Gastroesophageal sphincter (tissue), 4 donors: ENCODE measurements at regions not wholly inside any gene's neighbourhood (a gene's known extent, or its start where the extent isn't known, plus 50 kb on each side); places are given as distances from the start of the nearest gene placed in this dataset.

Experiments used
- ATAC-seq: fragments of 150-250 bp; one replicate; pipeline ENCODE4 v1.9.1; 2016; ENCODE audit warnings: mild to moderate bottlenecking, moderate library complexity
- H3K27ac ChIP-seq, 4 donors: fragments of 200-600 bp; sonication (generic) in 3 of 4; 1 replicate in 3 of 4; 2 replicates in 1 of 4; pipeline ENCODE4 v1.5.1; 2016 to 2019
- H3K27me3 ChIP-seq: fragments of 200-600 bp; sonication (generic); one replicate; pipeline ENCODE4 v1.5.1; 2019
- H3K36me3 ChIP-seq, 2 donors: fragments of 200-600 bp; sonication (generic); one replicate each; pipeline ENCODE4 v1.5.1; 2019; ENCODE audit warnings: control low read depth in 1 of 2
- H3K4me1 ChIP-seq, 3 donors: fragments of 200-600 bp; sonication (generic); 1 replicate in 2 of 3; 2 replicates in 1 of 3; pipeline ENCODE4 v1.5.1; 2016 to 2019; ENCODE audit warnings: control low read depth in 2 of 3
- H3K4me3 ChIP-seq, 2 donors: fragments of 200-600 bp; sonication (generic); one replicate each; pipeline ENCODE4 v1.5.1; 2019; ENCODE audit warnings: mild to moderate bottlenecking in 1 of 2, moderate library complexity in 1 of 2
- H3K9me3 ChIP-seq, 3 donors: fragments of 200-600 bp; sonication (generic); one replicate each; pipeline ENCODE4 v1.5.1; 2017 to 2019; ENCODE audit warnings: control low read depth in 2 of 3
- CTCF ChIP-seq, 4 experiments: fragments of 200-600 bp in 2 of 4; fragments of 450-650 bp in 2 of 4; sonication (generic) in 1 of 4; IDR thresholded peaks; one replicate each; pipeline ENCODE4 v1.5.1; 2017 to 2019; ENCODE audit warnings: antibody characterized with exemption in 4 of 4, mild to moderate bottlenecking in 2 of 4, moderate library complexity in 2 of 4
- EP300 ChIP-seq: sonication (generic); formaldehyde crosslinking; IDR thresholded peaks from one replicate; pipeline ENCODE4 v1.6.1; 2017; ENCODE audit warnings: antibody characterized with exemption, mild to moderate bottlenecking
- POLR2A ChIP-seq, 2 donors: fragments of 450-650 bp; IDR thresholded peaks; one replicate each; pipeline ENCODE4 v1.6.1; 2017; ENCODE audit warnings: antibody characterized with exemption in 2 of 2, mild to moderate bottlenecking in 2 of 2, moderate library complexity in 1 of 2
- POLR2AphosphoS5 ChIP-seq: sonication (generic); formaldehyde crosslinking; IDR thresholded peaks from one replicate; pipeline ENCODE4 v1.6.1; 2017; ENCODE audit warnings: antibody characterized with exemption
- WGBS, 2 donors: methylation state at CpG; one replicate each; pipeline ENCODE4 v1.1.5; 2018; ENCODE audit warnings: low coverage in 1 of 2; 5-methylcytosine and 5-hydroxymethylcytosine counted together

- H3K4me1 ChIP-seq, result no peaks in the 10 kb centered on the region
- TF ChIP-seq POLR2AphosphoS5 (no peak), EP300 (no peak), POLR2A (IDR thresholded peaks at IDR 0.05) (no peak), CTCF (IDR thresholded peaks at IDR 0.05) (no peak)
- no peak overlapping the region for H3K27ac ChIP-seq
- WGBS, 2 donors, result 13 to 40% methylated on average over 1 to 2 of the region's 2 CpGs
- H3K36me3 ChIP-seq, result no peaks in the 10 kb centered on the region
- peaks cover 15% of the 10 kb centered on the region for H3K27me3 ChIP-seq
- H3K9me3 ChIP-seq, result peaks cover 0 to 5% (median 0%) of the 10 kb centered on the region in 3 donors
- ATAC-seq, result no peak
- H3K4me3 ChIP-seq, result no peak overlapping the region
Observed at GRCh38 chr22:34973926-34974325, 92.0 kb upstream of the ISX start.

GRCh38 chr22:34975721-34976120 is 90.2 kb upstream of the ISX start:
- 0 to 15% methylated on average over 1 of the region's 1 CpG for WGBS, 2 donors
- no peak overlapping the region for H3K27ac ChIP-seq
- ATAC-seq, result no peak

GRCh38 chr22:34976474-34976873 is 89.5 kb upstream of the ISX start:
- Histone ChIP-seq H3K36me3 (no peaks in the 10 kb centered on the region), H3K9me3 (peaks cover 0 to 5% (median 0%) of the 10 kb centered on the region in 3 donors), H3K27me3 (peaks cover 9% of the 10 kb centered on the region), H3K27ac (no peak overlapping the region), H3K4me1 (no peaks in the 10 kb centered on the region), H3K4me3 (no peak overlapping the region)
- ATAC-seq, result no peak
- no peak for TF ChIP-seq POLR2A (IDR thresholded peaks at IDR 0.05)
- no peak for TF ChIP-seq POLR2AphosphoS5
- no peak for TF ChIP-seq CTCF (IDR thresholded peaks at IDR 0.05)
- TF ChIP-seq EP300, result no peak
- 40 to 75% methylated on average over 1 to 2 of the region's 4 CpGs for WGBS, 2 donors

More at GRCh38 chr22:34975721-34976120, 90.2 kb upstream of the ISX start:
- no peak for TF ChIP-seq EP300
- TF ChIP-seq POLR2A (IDR thresholded peaks at IDR 0.05), result no peak
- TF ChIP-seq POLR2AphosphoS5, result no peak
- TF ChIP-seq CTCF (IDR thresholded peaks at IDR 0.05), result no peak
- H3K27me3 ChIP-seq, result peaks cover 15% of the 10 kb centered on the region
- peaks cover 0 to 5% (median 0%) of the 10 kb centered on the region in 3 donors for H3K9me3 ChIP-seq
- H3K4me3 ChIP-seq, result no peak overlapping the region
- no peaks in the 10 kb centered on the region for H3K36me3 ChIP-seq
- no peaks in the 10 kb centered on the region for H3K4me1 ChIP-seq

GRCh38 chr22:34976886-34977285 is 89.1 kb upstream of the ISX start:
- H3K36me3 ChIP-seq, result no peaks in the 10 kb centered on the region
- ATAC-seq, result no peak
- peaks cover 0 to 5% (median 0%) of the 10 kb centered on the region in 3 donors for H3K9me3 ChIP-seq
- H3K4me1 ChIP-seq, result no peaks in the 10 kb centered on the region
- H3K27ac ChIP-seq, result no peak overlapping the region
- H3K4me3 ChIP-seq, result no peak overlapping the region
- TF ChIP-seq POLR2A (IDR thresholded peaks at IDR 0.05) (no peak), CTCF (IDR thresholded peaks at IDR 0.05) (no peak), POLR2AphosphoS5 (no peak), EP300 (no peak)
- peaks cover 5% of the 10 kb centered on the region for H3K27me3 ChIP-seq
- 67 to 90% methylated on average over 2 of the region's 2 CpGs for WGBS, 2 donors

- no peak for ATAC-seq
- H3K36me3 ChIP-seq, result no peaks in the 10 kb centered on the region
- peaks cover 0 to 49% (median 0%) of the 10 kb centered on the region in 3 donors for H3K9me3 ChIP-seq
- peaks cover 18% of the 10 kb centered on the region for H3K27me3 ChIP-seq
- WGBS, 2 donors, result 33 to 36% methylated on average over 1 of the region's 1 CpG
- H3K4me3 ChIP-seq, result no peak overlapping the region
- no peak for TF ChIP-seq EP300
- no peak for TF ChIP-seq POLR2AphosphoS5
- no peak for TF ChIP-seq CTCF (IDR thresholded peaks at IDR 0.05)
- no peaks in the 10 kb centered on the region for H3K4me1 ChIP-seq
- H3K27ac ChIP-seq, result no peak overlapping the region
Observed at GRCh38 chr22:34986523-34986922, 79.4 kb upstream of the ISX start.
